GM12878 (cell line): ENCODE measurements at regions not wholly inside any gene's neighbourhood (a gene's known extent, or its start where the extent isn't known, plus 50 kb on each side); places are given as distances from the start of the nearest gene placed in this dataset.

ENCODE experiments used
- ATAC-seq: fragments of 200-7000 bp; cut with Tn5 transposase; 3 replicates; pipeline ENCODE4 v1.9.1; 2020; ENCODE audit warnings: mild to moderate bottlenecking, moderate library complexity
- BruUV-seq: library from RNA; stranded (reverse); fragments of 400-500 nt; replicated peaks from 2 replicates; lab custom pipeline; 2021; lab: Mats Ljungman, UMichigan
- CTCF ChIA-PET: fragments of 300-600 bp; sonication (Branson Sonifier 250); formaldehyde crosslinking; extraction: SDS; loops from one replicate; lab custom pipeline; 2021; ENCODE audit warnings: inconsistent platforms; lab: Yijun Ruan, JAX
- POLR2A ChIA-PET: fragments of 350-600 bp; formaldehyde crosslinking; extraction: SDS; loops from one replicate; lab custom pipeline; 2021; ENCODE audit warnings: inconsistent platforms; lab: Charles Lee
- RAD21 ChIA-PET: fragments of 300-600 bp; sonication (Branson Sonifier 250); formaldehyde crosslinking; loops from one replicate; lab custom pipeline; 2023; ENCODE audit warnings: antibody characterized with exemption; ENCODE audit not compliant: unreplicated experiment; lab: Charles Lee
- SMC1A ChIA-PET: fragments of 300-600 bp; sonication (Branson Sonifier 250); formaldehyde crosslinking; loops from one replicate; lab custom pipeline; 2023; ENCODE audit not compliant: unreplicated experiment, uncharacterized antibody; lab: Charles Lee
- DNase-seq: peaks from one replicate; pipeline ENCODE4 v3.0.0-alpha.2; 2011; ENCODE audit warnings: low read depth, low spot score
- FAIRE-seq: peaks from 3 replicates; lab custom pipeline; 2011; peaks lifted over from hg19 to GRCh38; lab: Jason Lieb, UNC
- H2AFZ ChIP-seq: 2 replicates; pipeline ENCODE4 v1.6.0; 2011; ENCODE audit warnings: low read depth, low read length, control low read depth; ENCODE audit not compliant: control insufficient read depth
- H3K27ac ChIP-seq: 2 replicates; pipeline ENCODE4 v1.5.1; 2011; ENCODE audit warnings: control low read depth; ENCODE audit not compliant: control insufficient read depth, insufficient read depth
- H3K27me3 ChIP-seq, 2 experiments: replicated peaks in 1 of 2; 2 replicates each; pipeline versions ENCODE4 v1.6.0 to v1.6.1; 2011; ENCODE audit warnings: low read length in 1 of 2; ENCODE audit not compliant: control insufficient read depth in 2 of 2, insufficient read depth in 2 of 2
- H3K36me3 ChIP-seq, 2 experiments: 2 replicates each; pipeline ENCODE4 v1.5.1; 2011; ENCODE audit warnings: low read length in 1 of 2; ENCODE audit not compliant: control insufficient read depth in 2 of 2, insufficient read depth in 2 of 2
- H3K4me1 ChIP-seq: 2 replicates; pipeline ENCODE4 v1.6.1; 2011; ENCODE audit warnings: mild to moderate bottlenecking, low read length, moderate library complexity, mixed read lengths; ENCODE audit not compliant: control insufficient read depth, insufficient read depth
- H3K4me2 ChIP-seq: 2 replicates; pipeline ENCODE4 v1.6.0; 2011; ENCODE audit warnings: control low read depth; ENCODE audit not compliant: control insufficient read depth, insufficient read depth
- H3K4me3 ChIP-seq: fragments of 200-600 bp; sonication (generic); 2 replicates; pipeline ENCODE4 v1.5.1; 2016
- H3K79me2 ChIP-seq: 2 replicates; pipeline ENCODE4 v1.6.0; 2011; ENCODE audit warnings: low read length; ENCODE audit not compliant: control insufficient read depth, insufficient read depth
- H3K9ac ChIP-seq: 2 replicates; pipeline ENCODE4 v1.8.0; 2011; ENCODE audit warnings: low read length, control low read depth, mixed read lengths; ENCODE audit not compliant: control insufficient read depth, insufficient read depth
- H3K9me3 ChIP-seq: replicated peaks from 3 replicates; pipeline ENCODE4 v1.5.1; 2011; ENCODE audit warnings: mild to moderate bottlenecking, low read length; ENCODE audit not compliant: control insufficient read depth, insufficient read depth
- H4K20me1 ChIP-seq: 2 replicates; pipeline ENCODE4 v1.6.0; 2011; ENCODE audit not compliant: control insufficient read depth, insufficient read depth
- MXI1 ChIP-seq: fragments of 150-350 bp; IDR thresholded peaks from 2 replicates; pipeline ENCODE4 v1.6.1; 2011; ENCODE audit warnings: low read depth, mild to moderate bottlenecking, inconsistent platforms, low read length, improper control_type of control experiment
- NFIC ChIP-seq: IDR thresholded peaks from 2 replicates; pipeline ENCODE4 v1.6.1; 2012; ENCODE audit warnings: low read depth, mild to moderate bottlenecking, inconsistent platforms, low read length, moderate library complexity
- POLR2AphosphoS2 ChIP-seq: IDR thresholded peaks from 2 replicates; pipeline ENCODE4 v1.6.1; 2011; ENCODE audit warnings: low read depth, mild to moderate bottlenecking, low read length, improper control_type of control experiment, moderate library complexity
- SIN3A ChIP-seq: IDR thresholded peaks from 2 replicates; pipeline ENCODE4 v1.6.1; 2012; ENCODE audit warnings: low read depth, low read length, improper control_type of control experiment
- SREBF2 ChIP-seq: IDR thresholded peaks from 2 replicates; pipeline ENCODE4 v1.6.1; 2012; ENCODE audit warnings: mild to moderate bottlenecking, low read length
- YBX1 ChIP-seq: fragments of 450-650 bp; IDR thresholded peaks from 2 replicates; pipeline ENCODE4 v1.6.1; 2016; ENCODE audit warnings: antibody characterized with exemption
- WGBS: methylation state at CpG from one replicate; pipeline ENCODE4 v1.1.6; 2016; ENCODE audit warnings: low lambda C conversion rate; ENCODE audit not compliant: insufficient replicate concordance, insufficient coverage; ENCODE audit errors: missing lambda C conversion rate; 5-methylcytosine and 5-hydroxymethylcytosine counted together
- in situ Hi-C: fragments of 300-500 bp; cut with MboI; formaldehyde crosslinking; loops from 9 replicates; pipeline ENCODE4 v1.14.3; 2018; ENCODE audit warnings: mixed read lengths
- intact Hi-C: fragments of 100-400 bp; cut with micrococcal nuclease; formaldehyde crosslinking; loops from one replicate; pipeline ENCODE4 v1.14.2; 2022; ENCODE audit not compliant: unreplicated experiment
- TF ChIP-seq, protein P1 (sequence below): fragments of 450-650 bp; IDR thresholded peaks from 2 replicates; pipeline ENCODE4 v1.6.1; 2016; ENCODE audit warnings: mild to moderate bottlenecking, moderate library complexity, borderline replicate concordance

DNA sequence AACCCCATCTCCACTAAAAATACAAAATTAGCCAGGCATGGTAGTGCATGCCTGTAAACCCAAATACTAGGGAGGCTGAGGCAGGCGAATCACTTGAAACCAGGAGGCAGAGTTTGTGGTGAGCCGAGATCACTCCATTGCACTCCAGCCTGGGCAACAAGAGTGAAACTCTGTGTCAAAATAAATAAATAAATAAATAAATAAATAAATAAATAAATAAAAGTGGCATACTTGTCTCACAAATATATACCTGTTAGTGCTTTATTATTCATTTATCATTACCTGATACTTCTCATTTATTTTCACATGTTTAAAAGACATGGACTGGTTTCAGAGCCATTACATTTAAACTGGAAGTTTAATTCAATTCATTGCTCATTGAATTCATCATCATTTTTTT is 491.4 kb upstream of the CDH7 start (continued):
- TF ChIP-seq SREBF2 (no peak), YBX1 (no peak), MXI1 (no peak)

DNA sequence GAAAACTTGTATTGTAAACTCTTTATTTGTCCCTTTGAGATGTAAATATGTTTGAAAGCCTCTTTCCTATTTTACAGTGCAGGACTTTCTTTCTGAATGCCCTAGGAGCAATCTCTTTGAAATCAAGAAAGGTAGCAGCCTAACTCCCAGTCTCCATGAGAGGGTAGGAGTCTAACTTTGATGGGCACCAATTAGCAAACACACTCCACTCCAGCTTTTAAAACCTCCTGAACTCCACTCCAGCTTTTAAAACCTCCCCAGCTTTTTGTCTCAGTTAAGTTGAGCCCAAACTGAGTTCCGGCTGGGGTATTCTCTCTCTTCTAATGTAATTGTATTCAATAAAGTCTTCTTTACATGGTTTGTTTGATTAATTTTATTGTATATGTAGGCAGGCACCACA is 493.7 kb upstream of the CDH7 start:
- no peak for ATAC-seq
- Histone ChIP-seq H4K20me1 (no peaks in the 10 kb centered on the region), H3K36me3 (no peaks in the 10 kb centered on the region), H3K27ac (no peak overlapping the region), H3K4me1 (no peaks in the 10 kb centered on the region), H3K79me2 (no peaks in the 10 kb centered on the region), H3K27me3 (no peaks in the 10 kb centered on the region), H3K4me3 (no peak overlapping the region), H3K9ac (no peak overlapping the region), H2AFZ (no peak overlapping the region), H3K4me2 (no peak overlapping the region), H3K9me3 (no peaks in the 10 kb centered on the region)
- ChIA-PET POLR2A (no interaction called here), RAD21 (no interaction called here), CTCF (interaction anchor here (0.7 kb wide), 1 partner anchor 63 kb away, joined by 3 read pairs; no protein-coding TSS in a partner anchor), SMC1A (interaction anchor here (1.6 kb wide), 1 partner anchor 10 kb away, joined by 3 read pairs; no protein-coding TSS in a partner anchor)
- intact Hi-C loops: no loop called here
- WGBS: 0% methylated on average over 1 of the region's 1 CpG
- DNase-seq: no peak
- in situ Hi-C loops: no loop called here
- no peak for TF ChIP-seq NFIC
- TF ChIP-seq, protein P1, sequence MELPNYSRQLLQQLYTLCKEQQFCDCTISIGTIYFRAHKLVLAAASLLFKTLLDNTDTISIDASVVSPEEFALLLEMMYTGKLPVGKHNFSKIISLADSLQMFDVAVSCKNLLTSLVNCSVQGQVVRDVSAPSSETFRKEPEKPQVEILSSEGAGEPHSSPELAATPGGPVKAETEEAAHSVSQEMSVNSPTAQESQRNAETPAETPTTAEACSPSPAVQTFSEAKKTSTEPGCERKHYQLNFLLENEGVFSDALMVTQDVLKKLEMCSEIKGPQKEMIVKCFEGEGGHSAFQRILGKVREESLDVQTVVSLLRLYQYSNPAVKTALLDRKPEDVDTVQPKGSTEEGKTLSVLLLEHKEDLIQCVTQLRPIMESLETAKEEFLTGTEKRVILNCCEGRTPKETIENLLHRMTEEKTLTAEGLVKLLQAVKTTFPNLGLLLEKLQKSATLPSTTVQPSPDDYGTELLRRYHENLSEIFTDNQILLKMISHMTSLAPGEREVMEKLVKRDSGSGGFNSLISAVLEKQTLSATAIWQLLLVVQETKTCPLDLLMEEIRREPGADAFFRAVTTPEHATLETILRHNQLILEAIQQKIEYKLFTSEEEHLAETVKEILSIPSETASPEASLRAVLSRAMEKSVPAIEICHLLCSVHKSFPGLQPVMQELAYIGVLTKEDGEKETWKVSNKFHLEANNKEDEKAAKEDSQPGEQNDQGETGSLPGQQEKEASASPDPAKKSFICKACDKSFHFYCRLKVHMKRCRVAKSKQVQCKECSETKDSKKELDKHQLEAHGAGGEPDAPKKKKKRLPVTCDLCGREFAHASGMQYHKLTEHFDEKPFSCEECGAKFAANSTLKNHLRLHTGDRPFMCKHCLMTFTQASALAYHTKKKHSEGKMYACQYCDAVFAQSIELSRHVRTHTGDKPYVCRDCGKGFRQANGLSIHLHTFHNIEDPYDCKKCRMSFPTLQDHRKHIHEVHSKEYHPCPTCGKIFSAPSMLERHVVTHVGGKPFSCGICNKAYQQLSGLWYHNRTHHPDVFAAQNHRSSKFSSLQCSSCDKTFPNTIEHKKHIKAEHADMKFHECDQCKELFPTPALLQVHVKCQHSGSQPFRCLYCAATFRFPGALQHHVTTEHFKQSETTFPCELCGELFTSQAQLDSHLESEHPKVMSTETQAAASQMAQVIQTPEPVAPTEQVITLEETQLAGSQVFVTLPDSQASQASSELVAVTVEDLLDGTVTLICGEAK: no peak
- TF ChIP-seq POLR2AphosphoS2: no peak
- TF ChIP-seq YBX1: no peak
- no peak for TF ChIP-seq SIN3A
- no peak for FAIRE-seq
- no TSS peak for BruUV-seq
